ENCODE measurements at regions not wholly inside any gene's neighbourhood (a gene's known extent, or its start where the extent isn't known, plus 50 kb on each side); places are given as distances from the start of the nearest gene placed in this dataset.

DNA sequence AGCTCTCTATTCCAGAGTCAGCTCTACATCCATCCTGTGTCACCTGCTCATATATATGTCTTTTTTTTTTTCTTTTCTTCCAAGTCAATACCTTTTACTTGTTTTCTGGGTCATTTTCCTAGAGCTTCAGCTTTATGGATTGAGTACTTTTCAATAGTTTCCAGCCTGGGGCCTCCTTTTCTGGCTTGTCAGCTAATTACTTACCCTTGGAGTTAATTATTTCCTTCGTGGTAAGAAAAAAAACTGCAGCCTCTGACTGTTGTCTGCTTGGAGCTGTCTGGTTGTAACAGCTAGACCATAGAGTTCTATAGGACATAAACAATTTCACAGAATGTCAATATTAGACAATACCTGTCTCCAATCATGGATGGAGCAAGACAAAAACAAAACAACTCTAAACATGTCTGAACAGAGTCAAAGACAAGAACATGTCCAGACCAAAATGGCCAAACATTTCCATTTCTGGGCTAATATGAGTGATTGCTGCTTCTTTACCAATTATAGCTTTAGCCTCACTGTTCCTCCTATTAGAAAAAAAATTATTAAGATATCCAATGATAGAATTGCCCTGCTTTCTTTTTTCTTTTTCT is 643.1 kb downstream of the SLC4A3 start:
- Histone ChIP-seq H3K27me3 (ENCODE audit: insufficient read depth, low read depth, low read length) (no peaks in the 10 kb centered on the region), H3K36me3 (ENCODE audit: insufficient read depth, low read length) (no peaks in the 10 kb centered on the region), H3K9me2 (ENCODE audit: insufficient read depth, low read length) (no peaks in the 10 kb centered on the region), H4K20me1 (ENCODE audit: insufficient read depth) (no peaks in the 10 kb centered on the region), H3K27ac (ENCODE audit: low read length) (no peak overlapping the region), H2AFZ (ENCODE audit: low read depth, low read length) (no peak overlapping the region), H3K9me3 (ENCODE audit: low read length) (no peaks in the 10 kb centered on the region), H3K79me2 (replicated peaks; ENCODE audit: insufficient read depth, low read length) (no peaks in the 10 kb centered on the region), H3K4me2 (ENCODE audit: low read length) (no peak overlapping the region), H3K9ac (ENCODE audit: low read length) (no peak overlapping the region), H3F3A (ENCODE audit: insufficient read depth, low read length, poor library complexity, severe bottlenecking) (no peaks in the 10 kb centered on the region), H3K4me3 (ENCODE audit: low read length) (no peak overlapping the region)
- no peak for TF ChIP-seq EP300 (conservative IDR thresholded peaks at IDR 0.05; ENCODE audit: poor library complexity, severe bottlenecking)
- TF ChIP-seq TAF1 (IDR thresholded peaks at IDR 0.05; ENCODE audit: low read depth), result no peak
- TF ChIP-seq POLR2AphosphoS5 (IDR thresholded peaks at IDR 0.05), result no peak
- no peak for TF ChIP-seq MXI1 (conservative IDR thresholded peaks at IDR 0.05; ENCODE audit: poor library complexity, severe bottlenecking)
- TF ChIP-seq, protein P1, sequence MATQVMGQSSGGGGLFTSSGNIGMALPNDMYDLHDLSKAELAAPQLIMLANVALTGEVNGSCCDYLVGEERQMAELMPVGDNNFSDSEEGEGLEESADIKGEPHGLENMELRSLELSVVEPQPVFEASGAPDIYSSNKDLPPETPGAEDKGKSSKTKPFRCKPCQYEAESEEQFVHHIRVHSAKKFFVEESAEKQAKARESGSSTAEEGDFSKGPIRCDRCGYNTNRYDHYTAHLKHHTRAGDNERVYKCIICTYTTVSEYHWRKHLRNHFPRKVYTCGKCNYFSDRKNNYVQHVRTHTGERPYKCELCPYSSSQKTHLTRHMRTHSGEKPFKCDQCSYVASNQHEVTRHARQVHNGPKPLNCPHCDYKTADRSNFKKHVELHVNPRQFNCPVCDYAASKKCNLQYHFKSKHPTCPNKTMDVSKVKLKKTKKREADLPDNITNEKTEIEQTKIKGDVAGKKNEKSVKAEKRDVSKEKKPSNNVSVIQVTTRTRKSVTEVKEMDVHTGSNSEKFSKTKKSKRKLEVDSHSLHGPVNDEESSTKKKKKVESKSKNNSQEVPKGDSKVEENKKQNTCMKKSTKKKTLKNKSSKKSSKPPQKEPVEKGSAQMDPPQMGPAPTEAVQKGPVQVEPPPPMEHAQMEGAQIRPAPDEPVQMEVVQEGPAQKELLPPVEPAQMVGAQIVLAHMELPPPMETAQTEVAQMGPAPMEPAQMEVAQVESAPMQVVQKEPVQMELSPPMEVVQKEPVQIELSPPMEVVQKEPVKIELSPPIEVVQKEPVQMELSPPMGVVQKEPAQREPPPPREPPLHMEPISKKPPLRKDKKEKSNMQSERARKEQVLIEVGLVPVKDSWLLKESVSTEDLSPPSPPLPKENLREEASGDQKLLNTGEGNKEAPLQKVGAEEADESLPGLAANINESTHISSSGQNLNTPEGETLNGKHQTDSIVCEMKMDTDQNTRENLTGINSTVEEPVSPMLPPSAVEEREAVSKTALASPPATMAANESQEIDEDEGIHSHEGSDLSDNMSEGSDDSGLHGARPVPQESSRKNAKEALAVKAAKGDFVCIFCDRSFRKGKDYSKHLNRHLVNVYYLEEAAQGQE (IDR thresholded peaks at IDR 0.05; ENCODE audit: borderline replicate concordance), result no peak
- TF ChIP-seq EZH2 (IDR thresholded peaks at IDR 0.05; ENCODE audit: borderline replicate concordance, insufficient read depth, low read length, poor library complexity, severe bottlenecking), result no peak
- TF ChIP-seq RAD21 (conservative IDR thresholded peaks at IDR 0.05), result no peak
- TF ChIP-seq SMC3 (conservative IDR thresholded peaks at IDR 0.05; ENCODE audit: poor library complexity), result no peak

DNA sequence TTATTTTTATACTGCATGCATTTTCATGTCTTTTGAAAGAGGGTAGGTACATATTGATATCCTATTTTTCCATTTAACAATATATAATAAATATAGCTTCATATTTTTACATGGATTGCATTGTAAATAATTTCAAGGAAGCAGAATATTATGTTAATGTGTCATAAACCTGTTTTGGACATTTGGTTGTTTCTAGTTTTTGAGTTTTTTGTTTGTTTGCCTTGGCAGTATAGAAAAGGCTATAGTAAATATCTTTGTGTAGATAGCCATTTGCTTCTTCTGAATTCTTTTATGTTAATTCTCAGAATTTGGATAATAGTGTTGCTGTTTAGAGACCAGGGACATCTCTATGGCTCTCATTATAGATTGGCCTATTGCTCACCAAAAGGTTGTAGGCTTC is 645.2 kb downstream of the SLC4A3 start:
- Histone ChIP-seq H3K36me3 (ENCODE audit: insufficient read depth, low read length) (no peaks in the 10 kb centered on the region), H3F3A (ENCODE audit: insufficient read depth, low read length, poor library complexity, severe bottlenecking) (no peaks in the 10 kb centered on the region), H3K27me3 (ENCODE audit: insufficient read depth, low read depth, low read length) (no peaks in the 10 kb centered on the region), H3K4me3 (ENCODE audit: low read length) (no peak overlapping the region), H3K27ac (ENCODE audit: low read length) (no peak overlapping the region), H3K9me3 (ENCODE audit: low read length) (no peaks in the 10 kb centered on the region), H4K20me1 (ENCODE audit: insufficient read depth) (no peaks in the 10 kb centered on the region), H3K4me2 (ENCODE audit: low read length) (no peak overlapping the region), H3K9ac (ENCODE audit: low read length) (no peak overlapping the region), H3K9me2 (ENCODE audit: insufficient read depth, low read length) (no peaks in the 10 kb centered on the region), H2AFZ (ENCODE audit: low read depth, low read length) (no peak overlapping the region), H3K79me2 (replicated peaks; ENCODE audit: insufficient read depth, low read length) (no peaks in the 10 kb centered on the region)
- TF ChIP-seq, protein P2, sequence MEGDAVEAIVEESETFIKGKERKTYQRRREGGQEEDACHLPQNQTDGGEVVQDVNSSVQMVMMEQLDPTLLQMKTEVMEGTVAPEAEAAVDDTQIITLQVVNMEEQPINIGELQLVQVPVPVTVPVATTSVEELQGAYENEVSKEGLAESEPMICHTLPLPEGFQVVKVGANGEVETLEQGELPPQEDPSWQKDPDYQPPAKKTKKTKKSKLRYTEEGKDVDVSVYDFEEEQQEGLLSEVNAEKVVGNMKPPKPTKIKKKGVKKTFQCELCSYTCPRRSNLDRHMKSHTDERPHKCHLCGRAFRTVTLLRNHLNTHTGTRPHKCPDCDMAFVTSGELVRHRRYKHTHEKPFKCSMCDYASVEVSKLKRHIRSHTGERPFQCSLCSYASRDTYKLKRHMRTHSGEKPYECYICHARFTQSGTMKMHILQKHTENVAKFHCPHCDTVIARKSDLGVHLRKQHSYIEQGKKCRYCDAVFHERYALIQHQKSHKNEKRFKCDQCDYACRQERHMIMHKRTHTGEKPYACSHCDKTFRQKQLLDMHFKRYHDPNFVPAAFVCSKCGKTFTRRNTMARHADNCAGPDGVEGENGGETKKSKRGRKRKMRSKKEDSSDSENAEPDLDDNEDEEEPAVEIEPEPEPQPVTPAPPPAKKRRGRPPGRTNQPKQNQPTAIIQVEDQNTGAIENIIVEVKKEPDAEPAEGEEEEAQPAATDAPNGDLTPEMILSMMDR (IDR thresholded peaks at IDR 0.05; ENCODE audit: poor library complexity, severe bottlenecking), result no peak
- TF ChIP-seq POLR2AphosphoS5 (IDR thresholded peaks at IDR 0.05) (no peak), SMC3 (conservative IDR thresholded peaks at IDR 0.05; ENCODE audit: poor library complexity) (no peak), RAD21 (conservative IDR thresholded peaks at IDR 0.05) (no peak), MXI1 (conservative IDR thresholded peaks at IDR 0.05; ENCODE audit: poor library complexity, severe bottlenecking) (no peak), EZH2 (IDR thresholded peaks at IDR 0.05; ENCODE audit: borderline replicate concordance, insufficient read depth, low read length, poor library complexity, severe bottlenecking) (no peak), EP300 (conservative IDR thresholded peaks at IDR 0.05; ENCODE audit: poor library complexity, severe bottlenecking) (no peak), TAF1 (IDR thresholded peaks at IDR 0.05; ENCODE audit: low read depth) (no peak)
- TF ChIP-seq, protein P1 (IDR thresholded peaks at IDR 0.05; ENCODE audit: borderline replicate concordance), result no peak
